Jurkat, Clone E6-1 (cell line): ENCODE measurements at regions not wholly inside any gene's neighbourhood (a gene's known extent, or its start where the extent isn't known, plus 50 kb on each side); places are given as distances from the start of the nearest gene placed in this dataset.
A peak's percentile ranks its signal among the peaks of the same experiment; 100 is the strongest.

Experiments
- DNase-seq: peaks from one replicate; pipeline ENCODE4 v3.0.0-alpha.2; 2011; ENCODE audit warnings: low read depth, low spot score
- H3K4me3 ChIP-seq: 2 replicates; pipeline ENCODE4 v1.5.1; 2011; ENCODE audit warnings: mild to moderate bottlenecking, low read length, control low read depth, moderate library complexity

- DNase-seq: no peak
- no peak overlapping the region for H3K4me3 ChIP-seq
Observed at GRCh38 chr7:98040626-98041360, 50.8 kb upstream of the OCM2 start.

- H3K4me3 ChIP-seq: no peak overlapping the region
- no peak for DNase-seq
Observed at GRCh38 chr7:98046816-98047215, 56.8 kb upstream of the OCM2 start.

- DNase-seq: no peak
- no peak overlapping the region for H3K4me3 ChIP-seq
Observed at GRCh38 chr7:98049034-98049433, 57.6 kb upstream of the LMTK2 start.

- peak; percentile 28 for DNase-seq
- H3K4me3 ChIP-seq: no peak overlapping the region
Observed at GRCh38 chr7:98051118-98051744, 55.4 kb upstream of the LMTK2 start.

- no peak overlapping the region for H3K4me3 ChIP-seq
- DNase-seq: no peak
Observed at GRCh38 chr7:98054585-98054984, 52.1 kb upstream of the LMTK2 start.

- DNase-seq: no peak
- H3K4me3 ChIP-seq: no peak overlapping the region
Observed at GRCh38 chr7:98056580-98056979, 50.1 kb upstream of the LMTK2 start.
